NB4 (cell line): ENCODE measurements at regions not wholly inside any gene's neighbourhood (a gene's known extent, or its start where the extent isn't known, plus 50 kb on each side); places are given as distances from the start of the nearest gene placed in this dataset.

Experiments used
- DNase-seq: peaks from one replicate; pipeline ENCODE4 v3.0.0; 2010; ENCODE audit warnings: low read depth
- H3K4me3 ChIP-seq: one replicate; pipeline ENCODE4 v1.5.1; 2011; ENCODE audit warnings: mild to moderate bottlenecking, low read depth, low read length, moderate library complexity
- CTCF ChIP-seq: IDR thresholded peaks from one replicate; pipeline ENCODE4 v1.5.1; 2012; ENCODE audit warnings: low read depth, low read length
- MAX ChIP-seq: IDR thresholded peaks from 2 replicates; pipeline ENCODE4 v1.6.1; 2011; ENCODE audit warnings: low read depth, low read length
- MYC ChIP-seq: IDR thresholded peaks from 2 replicates; pipeline ENCODE4 v1.6.1; 2011; ENCODE audit warnings: low read depth, low read length
- POLR2A ChIP-seq: IDR thresholded peaks from 2 replicates; pipeline ENCODE4 v1.6.1; 2011; ENCODE audit warnings: mild to moderate bottlenecking; ENCODE audit not compliant: insufficient read length; ENCODE audit errors: extremely low read depth

GRCh38 chr5:112546946-112547592 lies 128.0 kb upstream of the EPB41L4A start:
- TF ChIP-seq MYC (no peak), MAX (no peak), POLR2A (no peak), CTCF (no peak)
- DNase-seq, result no peak
- no peak overlapping the region for H3K4me3 ChIP-seq

- DNase-seq, result no peak
- no peak overlapping the region for H3K4me3 ChIP-seq
- TF ChIP-seq MYC (no peak), POLR2A (no peak), MAX (no peak), CTCF (no peak)
Measured at GRCh38 chr5:112548246-112548881, 129.3 kb upstream of the EPB41L4A start.

- TF ChIP-seq MYC (no peak), MAX (no peak), CTCF (no peak), POLR2A (no peak)
- DNase-seq, result no peak
- H3K4me3 ChIP-seq, result no peak overlapping the region
Measured at GRCh38 chr5:112549127-112549526, 130.1 kb upstream of the EPB41L4A start.

GRCh38 chr5:112549605-112550166 lies 130.6 kb upstream of the EPB41L4A start:
- no peak overlapping the region for H3K4me3 ChIP-seq
- no peak for TF ChIP-seq CTCF
- no peak for TF ChIP-seq MAX
- no peak for TF ChIP-seq MYC
- no peak for TF ChIP-seq POLR2A
- no peak for DNase-seq

GRCh38 chr5:112551419-112552032 lies 132.4 kb upstream of the EPB41L4A start:
- DNase-seq, result peak; percentile 62
- TF ChIP-seq CTCF (peak; percentile 40), POLR2A (no peak)
- H3K4me3 ChIP-seq, result no peak overlapping the region
